NCI-H345 (cell line): ENCODE measurements at regions not wholly inside any gene's neighbourhood (a gene's known extent, or its start where the extent isn't known, plus 50 kb on each side); places are given as distances from the start of the nearest gene placed in this dataset.

Experiments
- DNase-seq: peaks from one replicate; lab custom pipeline; 2025; lab: John Stamatoyannopoulos, UW

DNA sequence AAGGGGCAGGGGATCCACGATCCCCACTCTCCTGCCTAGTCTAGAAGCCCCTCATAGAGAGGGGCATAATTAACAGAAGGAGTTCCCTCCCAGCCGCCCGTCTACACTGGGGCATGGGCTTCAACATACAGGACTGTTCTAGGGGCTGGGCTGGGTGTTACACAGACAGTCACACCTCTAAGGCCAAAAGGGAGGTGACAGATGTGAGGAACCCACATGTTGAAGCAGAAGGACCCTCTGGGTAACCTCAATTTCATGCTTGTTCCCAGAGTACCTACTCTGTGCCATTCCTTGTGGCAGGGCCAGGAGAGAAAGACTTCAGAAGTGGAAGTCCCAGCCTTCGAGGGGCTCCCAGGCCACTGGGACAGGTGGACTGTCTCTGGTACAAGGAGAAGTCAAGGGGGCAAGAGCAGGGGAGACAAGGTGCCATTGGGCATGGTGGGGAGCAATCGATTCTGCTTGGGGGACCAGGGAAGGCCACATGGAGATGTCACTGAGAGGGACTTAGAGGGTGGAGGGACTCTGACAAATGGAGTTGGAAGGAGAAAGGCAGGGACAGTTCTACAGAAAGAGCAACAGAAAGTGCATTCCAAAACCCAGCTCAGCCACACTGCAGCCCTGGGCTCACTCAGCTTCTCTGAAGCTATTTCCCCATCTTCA lies 71.3 kb downstream of the CPN2 start:
- DNase-seq, result no peak

- no peak for DNase-seq
Observed at GRCh38 chr3:194280777-194281176, 70.4 kb downstream of the CPN2 start.

DNA sequence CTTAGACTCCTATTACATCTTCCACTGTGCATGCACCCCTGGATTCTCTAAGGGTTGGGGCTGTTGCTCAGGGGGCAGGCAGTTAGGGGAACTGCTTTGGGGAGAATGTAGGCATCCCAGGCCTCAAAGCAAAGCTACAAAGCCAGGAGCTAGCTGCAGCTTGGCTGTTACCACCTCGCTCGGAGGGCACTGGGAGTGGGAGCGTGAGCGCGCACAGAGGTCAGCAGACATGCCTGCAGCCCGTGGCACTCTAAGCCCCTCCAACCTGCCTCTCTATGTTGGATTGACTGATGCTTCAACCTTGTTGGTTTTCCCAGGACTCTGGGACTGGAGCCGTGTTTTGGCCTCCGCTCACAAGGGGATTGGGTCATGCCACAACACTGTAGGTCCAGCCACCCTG lies 69.8 kb downstream of the CPN2 start:
- DNase-seq, result no peak

DNA sequence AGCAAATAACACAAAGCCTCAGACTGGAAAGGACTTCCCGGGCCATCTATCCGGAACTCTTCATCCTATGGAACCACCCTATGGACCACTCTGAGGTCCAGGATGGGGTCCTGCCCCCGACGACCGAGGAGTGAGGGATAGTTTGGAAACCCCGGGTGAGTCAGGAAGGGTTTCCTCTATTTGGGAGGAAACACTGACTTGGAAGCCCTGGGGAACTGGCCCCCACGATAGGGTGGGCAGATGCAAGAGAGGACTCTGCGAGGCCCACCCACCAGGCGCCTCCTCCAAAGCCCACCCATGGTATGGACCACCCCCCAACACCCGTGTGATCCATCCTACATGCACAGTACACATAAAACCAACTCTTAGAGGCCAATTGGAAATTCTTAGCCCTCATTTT lies 69.4 kb downstream of the CPN2 start:
- DNase-seq, result no peak

- peak; percentile 39 for DNase-seq
Observed at GRCh38 chr3:194282436-194283122, 68.5 kb downstream of the CPN2 start.

DNA sequence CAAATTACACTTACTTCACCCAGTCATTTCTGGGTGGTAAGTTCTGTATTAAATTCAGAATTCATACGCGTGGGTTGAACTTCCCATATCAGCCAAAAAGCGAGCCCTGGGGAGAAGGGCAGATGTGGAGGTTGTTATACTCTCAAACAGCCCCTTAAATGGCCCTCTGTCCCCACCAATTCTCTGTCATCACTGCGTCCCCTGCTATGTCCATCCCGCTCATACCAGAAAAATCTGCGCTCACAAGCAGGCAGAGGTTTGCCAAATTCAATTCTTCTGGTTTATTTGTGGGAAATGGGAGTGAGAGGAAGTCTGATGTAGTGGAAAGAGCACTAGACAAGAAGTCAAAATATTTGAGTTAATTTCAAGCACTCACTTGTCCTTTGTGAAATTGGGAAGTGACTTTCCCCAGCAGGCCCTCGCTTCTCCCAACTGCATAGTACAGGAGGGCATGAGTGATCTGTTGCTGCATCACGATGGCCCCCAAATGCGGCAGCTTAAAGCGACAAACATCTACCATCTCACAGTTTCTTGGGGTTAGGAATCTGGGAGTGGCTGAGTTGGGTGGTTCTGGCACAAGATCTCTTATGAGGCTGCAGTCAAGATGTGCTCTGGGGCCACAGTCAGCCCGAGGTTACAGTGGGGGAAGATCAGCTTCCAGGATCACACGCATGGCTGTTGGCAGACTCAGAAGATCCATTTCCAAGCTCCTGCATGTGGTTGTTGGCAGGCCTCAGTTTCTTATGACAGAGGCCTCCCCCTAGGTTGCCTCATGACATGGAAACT lies 67.7 kb downstream of the CPN2 start:
- DNase-seq, result no peak

- DNase-seq, result no peak
Observed at GRCh38 chr3:194284351-194284750, 66.8 kb downstream of the CPN2 start.

DNA sequence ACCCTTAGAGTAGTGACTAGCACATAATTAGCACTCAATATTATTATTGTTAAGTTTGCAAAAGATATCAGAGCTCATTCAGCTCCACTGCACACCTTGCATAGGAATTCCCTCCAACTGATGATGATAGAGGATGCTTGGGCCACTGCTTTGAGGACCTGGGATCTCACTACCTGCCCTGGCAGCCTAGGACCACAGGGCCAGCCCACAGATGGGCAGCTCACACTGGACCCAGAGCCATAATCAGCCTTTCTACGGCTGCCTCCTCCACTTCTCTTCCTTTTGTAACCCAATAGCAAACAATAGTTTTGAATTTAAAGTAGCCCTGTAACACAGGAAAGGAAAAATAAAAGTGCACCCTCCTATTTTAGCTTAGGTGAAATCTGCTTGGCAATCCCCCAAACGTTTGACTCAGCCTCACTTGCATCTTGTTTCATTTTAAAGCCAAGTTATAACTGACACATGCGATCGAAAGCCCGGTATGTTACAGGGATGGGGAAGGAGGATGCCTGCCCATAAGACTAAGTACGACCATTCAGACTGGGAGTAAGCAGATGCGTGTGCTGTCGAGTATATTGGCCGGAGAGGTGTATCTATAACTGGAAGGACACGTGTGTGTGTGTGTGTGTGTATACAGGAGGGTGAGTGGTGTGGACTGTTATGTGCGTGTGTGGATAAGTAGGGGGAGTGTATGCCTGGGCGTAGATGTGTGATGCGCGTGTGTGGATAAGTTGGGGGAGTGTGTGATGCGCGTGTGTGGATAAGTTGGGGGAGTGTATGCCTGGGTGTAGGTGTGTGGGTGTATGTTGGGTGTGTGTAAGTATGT lies 65.9 kb downstream of the CPN2 start:
- no peak for DNase-seq

GRCh38 chr3:194285850-194286197 lies 65.3 kb downstream of the CPN2 start:
- no peak for DNase-seq

- DNase-seq, result no peak
Observed at GRCh38 chr3:194286375-194287146, 64.6 kb downstream of the CPN2 start.

DNA sequence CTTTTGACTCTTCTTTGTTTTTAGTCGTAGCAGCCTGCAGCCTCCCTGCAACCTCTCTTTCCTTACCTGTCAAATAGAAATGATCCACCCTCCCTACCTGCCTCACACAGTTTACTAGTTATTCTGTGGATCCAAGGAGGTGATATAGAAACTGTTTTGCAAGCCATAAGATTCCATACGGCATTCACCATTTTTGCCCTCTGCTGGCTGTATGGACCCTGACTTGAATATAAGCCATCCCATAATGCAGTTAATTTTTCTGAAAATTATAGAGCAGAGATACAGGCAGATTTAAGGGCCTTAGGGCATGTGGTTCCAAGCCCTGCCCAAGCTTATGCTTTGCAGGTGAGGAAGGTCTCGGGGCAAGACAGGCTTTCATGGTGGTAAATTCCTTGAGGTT lies 63.8 kb downstream of the CPN2 start:
- DNase-seq, result no peak

GRCh38 chr3:194287977-194288706 lies 63.0 kb downstream of the CPN2 start:
- DNase-seq, result no peak
